OCI-LY7 (cell line): ENCODE measurements at regions not wholly inside any gene's neighbourhood (a gene's known extent, or its start where the extent isn't known, plus 50 kb on each side); places are given as distances from the start of the nearest gene placed in this dataset.

Source experiments
- CTCF ChIP-seq: fragments of 200-600 bp; sonication (generic); conservative IDR thresholded peaks from 2 replicates; pipeline ENCODE4 v1.5.1; 2014; ENCODE audit warnings: mild to moderate bottlenecking, antibody characterized with exemption, low read length, moderate library complexity, mixed read lengths
- EZH2phosphoT487 ChIP-seq: fragments of 200-600 bp; sonication (generic); IDR thresholded peaks from 2 replicates; pipeline ENCODE4 v1.6.1; 2018; ENCODE audit warnings: low read depth, borderline replicate concordance, mild to moderate bottlenecking, mixed run types, antibody characterized with exemption, low read length, moderate library complexity, mixed read lengths

- TF ChIP-seq CTCF (no peak), EZH2phosphoT487 (no peak)
Measured at GRCh38 chr1:68868606-68869005, 371.7 kb upstream of the DEPDC1 start.
